Sigmoid colon (tissue), 4 donors: ENCODE measurements at regions not wholly inside any gene's neighbourhood (a gene's known extent, or its start where the extent isn't known, plus 50 kb on each side); places are given as distances from the start of the nearest gene placed in this dataset.

Experiments
- CTCF ChIP-seq, 4 experiments: fragments of 450-650 bp in 3 of 4; fragments of 200-600 bp in 1 of 4; IDR thresholded peaks; one replicate each; pipeline ENCODE4 v1.5.1; 2016 to 2019; ENCODE audit warnings: antibody characterized with exemption in 4 of 4, mild to moderate bottlenecking in 3 of 4, moderate library complexity in 2 of 4
- EP300 ChIP-seq, 4 donors: sonication (generic); formaldehyde crosslinking; IDR thresholded peaks; one replicate each; pipeline ENCODE4 v1.6.1; 2017; ENCODE audit warnings: antibody characterized with exemption in 4 of 4
- POLR2A ChIP-seq, 2 donors: fragments of 450-650 bp; IDR thresholded peaks; one replicate each; pipeline ENCODE4 v1.6.1; 2016; ENCODE audit warnings: antibody characterized with exemption in 2 of 2, mild to moderate bottlenecking in 2 of 2, moderate library complexity in 2 of 2
- POLR2AphosphoS5 ChIP-seq, 4 donors: sonication (generic); formaldehyde crosslinking; IDR thresholded peaks; one replicate each; pipeline ENCODE4 v1.6.1; 2017; ENCODE audit warnings: antibody characterized with exemption in 4 of 4

GRCh38 chr21:14602382-14602958, 56.4 kb upstream of the SAMSN1 start:
- TF ChIP-seq CTCF (IDR thresholded peaks at IDR 0.05) (no peak), POLR2A (IDR thresholded peaks at IDR 0.05) (no peak), EP300 (IDR thresholded peaks at IDR 0.05) (no peak), POLR2AphosphoS5 (IDR thresholded peaks at IDR 0.05) (no peak)
